GM19468 (cell line): ENCODE measurements at regions not wholly inside any gene's neighbourhood (a gene's known extent, or its start where the extent isn't known, plus 50 kb on each side); places are given as distances from the start of the nearest gene placed in this dataset.

ENCODE experiments used
- ATAC-seq: cut with Tn5 transposase; IDR thresholded peaks from one replicate; pipeline ENCODE4 v1.9.1; 2021; ENCODE audit warnings: mild to moderate bottlenecking, moderate library complexity, moderate number of reproducible peaks; ENCODE audit not compliant: unreplicated experiment; ENCODE audit errors: extremely low read depth

- no peak for ATAC-seq
These were observed 51.3 kb downstream of the GADD45G start for GRCh38 chr9:89655990-89656657.

DNA sequence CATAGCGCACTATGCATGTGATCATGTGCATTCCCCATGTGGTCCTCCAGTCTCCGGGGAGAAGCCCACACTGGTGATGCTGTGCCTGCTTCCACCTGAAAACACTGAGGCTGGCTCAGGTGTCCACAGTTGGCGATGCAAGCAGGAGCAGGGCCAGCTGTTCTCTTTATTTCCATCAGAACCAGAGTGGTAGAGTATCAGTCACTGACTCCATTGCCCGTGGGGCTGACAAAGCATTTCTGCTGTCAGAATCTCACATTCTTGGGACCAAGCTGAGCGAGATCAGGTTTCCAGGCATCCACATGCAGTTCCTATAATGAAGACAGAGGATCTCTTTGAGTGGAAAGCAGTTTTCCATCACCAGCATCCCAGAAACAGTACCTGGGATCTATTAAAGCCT is 52.5 kb downstream of the GADD45G start:
- ATAC-seq = no peak

- ATAC-seq = no peak
These were observed 53.0 kb downstream of the GADD45G start for GRCh38 chr9:89657765-89658164.

DNA sequence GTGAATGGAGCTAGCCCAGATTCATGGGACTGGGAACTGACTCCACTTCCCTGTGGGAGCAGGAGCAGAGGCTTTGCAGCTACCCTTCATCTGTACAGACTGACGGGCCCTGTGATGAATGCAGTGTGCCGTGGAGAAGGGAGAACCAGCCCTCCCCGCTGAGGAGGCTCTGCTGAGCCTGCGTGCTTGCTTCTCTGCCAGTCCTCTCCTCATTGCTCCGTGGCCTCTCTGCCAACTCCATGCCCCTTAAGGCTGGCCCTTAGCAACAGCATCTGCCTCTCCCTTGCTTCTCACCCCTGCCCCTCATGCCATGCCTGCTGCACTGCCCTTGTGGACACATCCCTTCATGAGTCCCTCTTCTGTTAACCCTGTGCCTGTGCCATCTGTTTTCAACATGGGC is 53.6 kb downstream of the GADD45G start:
- no peak for ATAC-seq

- ATAC-seq = no peak
These were observed 54.1 kb downstream of the GADD45G start for GRCh38 chr9:89658931-89659330.

GRCh38 chr9:89659473-89659872 is 54.7 kb downstream of the GADD45G start:
- ATAC-seq = no peak

GRCh38 chr9:89659891-89660685 is 55.3 kb downstream of the GADD45G start:
- no peak for ATAC-seq

GRCh38 chr9:89661391-89661949 is 56.7 kb downstream of the GADD45G start:
- ATAC-seq = no peak

- no peak for ATAC-seq
These were observed 57.3 kb downstream of the GADD45G start for GRCh38 chr9:89661956-89662717.

DNA sequence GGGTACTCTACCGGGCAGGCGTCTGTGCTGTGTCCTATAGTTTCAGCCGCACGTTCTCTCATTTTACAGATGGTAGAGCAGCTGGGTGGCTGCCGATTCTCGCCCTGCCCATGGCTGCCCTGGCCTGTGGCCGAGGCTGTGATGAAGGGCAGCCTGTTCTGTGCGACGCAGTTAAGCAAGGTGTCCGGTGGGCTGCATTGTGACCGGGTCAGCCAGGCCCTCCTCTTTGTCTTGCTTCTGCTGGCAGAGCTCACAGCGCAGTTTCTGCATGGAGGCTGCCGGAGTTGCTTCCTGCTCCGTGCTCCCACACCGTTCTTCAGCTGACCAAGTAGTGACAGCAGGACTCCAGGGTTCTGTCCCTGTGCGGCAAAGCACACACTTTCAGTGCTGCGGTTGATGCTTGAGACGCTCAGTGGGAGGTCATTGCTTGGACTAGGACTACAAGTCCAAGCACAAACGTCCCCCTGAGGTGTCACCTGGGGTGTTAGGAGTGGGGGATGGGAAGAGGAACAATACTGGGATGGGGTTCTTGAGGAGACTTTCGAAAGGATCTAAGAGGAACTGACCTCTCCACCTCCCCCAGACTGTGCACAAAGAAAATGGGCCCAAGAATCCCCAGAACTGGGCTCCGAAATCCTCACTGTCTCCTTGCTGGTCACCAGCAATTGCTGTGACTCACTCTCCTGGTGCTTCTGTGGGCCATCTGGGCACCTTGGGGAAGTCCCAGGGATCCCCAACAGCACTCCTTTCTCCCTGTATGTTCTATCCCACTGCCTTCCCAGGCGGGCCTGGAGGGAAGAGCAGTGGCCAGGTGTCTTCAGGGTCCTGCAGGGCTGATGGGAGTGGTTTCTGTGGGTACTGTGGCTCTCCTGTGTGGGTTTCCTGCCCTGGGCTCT is 58.2 kb downstream of the GADD45G start:
- ATAC-seq = no peak

GRCh38 chr9:89663614-89663970 is 58.8 kb downstream of the GADD45G start:
- ATAC-seq = no peak

- ATAC-seq = no peak
These were observed 59.2 kb downstream of the GADD45G start for GRCh38 chr9:89664010-89664409.

GRCh38 chr9:89664896-89665329 is 60.1 kb downstream of the GADD45G start:
- no peak for ATAC-seq

DNA sequence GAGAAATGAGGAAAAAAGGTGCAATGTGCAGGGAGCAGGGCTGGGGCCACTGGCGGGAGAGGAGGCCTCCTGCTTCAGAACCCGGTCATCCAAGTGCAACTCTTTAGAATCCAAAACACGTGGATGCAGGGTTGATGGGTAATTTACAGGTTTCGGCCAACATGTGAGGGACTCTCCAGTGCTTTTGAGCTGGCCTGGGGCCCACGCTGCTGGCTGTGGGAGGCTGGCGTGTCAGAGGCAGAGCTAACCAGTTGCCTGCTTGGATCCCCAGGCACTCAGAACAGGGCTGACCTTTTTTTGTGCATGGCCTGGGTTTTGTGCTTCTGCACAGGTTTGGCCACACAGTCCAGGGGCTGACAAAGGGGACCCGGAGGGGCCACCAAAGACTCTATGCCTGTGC is 61.6 kb downstream of the GADD45G start:
- no peak for ATAC-seq

GRCh38 chr9:89666950-89667349 is 62.1 kb downstream of the GADD45G start:
- no peak for ATAC-seq

DNA sequence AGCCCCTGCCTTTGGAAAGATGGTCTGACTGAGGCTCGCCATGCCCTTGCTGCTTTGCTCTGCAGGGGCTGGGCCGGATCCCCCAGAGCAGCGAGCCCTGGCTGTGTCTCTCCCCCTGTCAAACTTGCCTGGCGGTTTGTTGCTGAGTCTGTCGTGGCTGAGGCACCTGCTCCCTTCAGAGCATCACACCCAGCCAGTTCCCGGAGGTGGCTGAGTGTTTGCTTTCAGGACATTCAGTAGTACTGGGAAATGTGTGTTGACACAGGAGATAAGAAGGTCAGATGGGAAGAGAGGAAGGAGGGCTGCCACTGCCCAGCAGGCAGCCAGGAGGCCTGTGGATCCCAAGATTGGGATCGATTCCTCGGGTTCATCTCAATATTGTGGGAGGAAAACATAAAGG is 62.9 kb downstream of the GADD45G start:
- ATAC-seq = no peak

- ATAC-seq = no peak
These were observed 63.5 kb downstream of the GADD45G start for GRCh38 chr9:89668216-89668865.

DNA sequence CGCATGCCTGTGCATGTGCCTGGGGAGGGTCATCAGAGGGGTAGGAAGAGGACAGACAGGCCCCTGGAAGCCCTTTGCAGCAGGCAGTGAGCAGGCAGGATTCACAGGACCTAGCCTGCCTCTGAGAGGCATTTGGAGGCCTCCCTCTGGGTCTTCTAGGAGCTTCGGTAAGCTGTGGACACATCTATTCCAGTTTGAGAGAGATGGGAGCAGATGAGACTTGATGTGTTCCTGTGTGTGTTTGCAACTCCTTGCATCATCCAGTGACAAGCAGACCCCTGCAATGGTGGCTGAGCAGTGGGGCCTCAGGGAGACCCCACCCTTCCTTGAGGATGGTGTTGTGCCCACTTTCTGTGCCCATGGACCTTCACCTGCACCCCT is 64.0 kb downstream of the GADD45G start:
- ATAC-seq = no peak

DNA sequence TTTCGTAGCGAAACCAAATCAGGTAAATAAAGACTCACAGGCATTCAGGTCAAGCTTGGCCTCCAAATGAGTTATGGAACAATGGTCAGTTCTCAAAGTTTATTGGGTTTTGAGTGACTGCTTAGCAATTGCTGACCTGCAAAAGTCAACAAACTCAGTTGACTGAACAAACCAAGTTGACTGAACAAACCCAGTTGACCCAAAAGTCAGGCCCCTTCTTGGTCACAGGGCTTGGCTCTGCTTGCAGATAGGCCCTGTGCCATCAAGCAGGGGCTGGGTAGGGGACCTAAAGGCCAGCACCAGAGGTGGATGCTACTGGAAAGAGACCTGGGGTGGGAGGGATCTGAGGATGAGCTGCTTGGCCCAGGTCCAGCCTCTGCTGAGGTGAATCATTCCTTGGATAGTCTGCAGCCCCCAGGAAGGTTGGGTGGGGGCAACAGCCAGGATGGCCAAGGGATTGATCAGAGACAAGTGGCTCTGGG is 64.6 kb downstream of the GADD45G start:
- no peak for ATAC-seq
